ENCODE measurements at regions not wholly inside any gene's neighbourhood (a gene's known extent, or its start where the extent isn't known, plus 50 kb on each side); places are given as distances from the start of the nearest gene placed in this dataset.

GRCh38 chr1:177687544-177687943, 282.3 kb downstream of the SEC16B start:
- no peak for TF ChIP-seq CTCF (IDR thresholded peaks at IDR 0.05)

- TF ChIP-seq CTCF (IDR thresholded peaks at IDR 0.05) = no peak
These were observed 282.9 kb downstream of the SEC16B start for GRCh38 chr1:177686933-177687332.

- TF ChIP-seq CTCF (IDR thresholded peaks at IDR 0.05) = no peak
These were observed 300.7 kb downstream of the SEC16B start for GRCh38 chr1:177669161-177669560.

GRCh38 chr1:177665935-177666334, 303.9 kb downstream of the SEC16B start:
- no peak for TF ChIP-seq CTCF (IDR thresholded peaks at IDR 0.05)

- no peak for TF ChIP-seq CTCF (IDR thresholded peaks at IDR 0.05)
These were observed 309.7 kb downstream of the SEC16B start for GRCh38 chr1:177660188-177660587.

GRCh38 chr1:177659281-177659680, 310.6 kb downstream of the SEC16B start:
- TF ChIP-seq CTCF (IDR thresholded peaks at IDR 0.05) = no peak

GRCh38 chr1:177656598-177656997, 313.3 kb downstream of the SEC16B start:
- TF ChIP-seq CTCF (IDR thresholded peaks at IDR 0.05) = no peak

- no peak for TF ChIP-seq CTCF (IDR thresholded peaks at IDR 0.05)
These were observed 318.9 kb downstream of the SEC16B start for GRCh38 chr1:177650947-177651346.

Measured in LNCAP (cell line).